ENCODE measurements at regions not wholly inside any gene's neighbourhood (a gene's known extent, or its start where the extent isn't known, plus 50 kb on each side); places are given as distances from the start of the nearest gene placed in this dataset.

GRCh38 chr12:46446645-46447044 is 74.1 kb upstream of the SLC38A2 start:
- Mint-ChIP-seq H3K4me1 (peaks cover 47% of the 10 kb centered on the region), H3K36me3 (ENCODE audit: low read depth) (peaks cover 3% of the 10 kb centered on the region), H3K4me3 (no peak overlapping the region), H3K27me3 (no peaks in the 10 kb centered on the region), H3K27ac (no peak overlapping the region), H3K9me3 (peaks cover 4% of the 10 kb centered on the region)
- intact Hi-C loops (cut with micrococcal nuclease) = no loop called here
- DNase-seq = peak; percentile 46

- H3K27me3 Mint-ChIP-seq = no peaks in the 10 kb centered on the region
- H3K9me3 Mint-ChIP-seq = peaks cover 4% of the 10 kb centered on the region
- H3K4me3 Mint-ChIP-seq = peak overlapping the region; percentile 1
- intact Hi-C loops (cut with micrococcal nuclease) = no loop called here
- H3K27ac Mint-ChIP-seq = no peak overlapping the region
- peaks cover 41% of the 10 kb centered on the region for H3K4me1 Mint-ChIP-seq
- DNase-seq = peak; percentile 50
- H3K36me3 Mint-ChIP-seq (ENCODE audit: low read depth) = peaks cover 3% of the 10 kb centered on the region
Measured at GRCh38 chr12:46445551-46446235, 73.1 kb upstream of the SLC38A2 start.

- peaks cover 3% of the 10 kb centered on the region for H3K36me3 Mint-ChIP-seq (ENCODE audit: low read depth)
- no peak overlapping the region for H3K4me3 Mint-ChIP-seq
- no peaks in the 10 kb centered on the region for H3K27me3 Mint-ChIP-seq
- DNase-seq = no peak
- peaks cover 4% of the 10 kb centered on the region for H3K9me3 Mint-ChIP-seq
- intact Hi-C loops (cut with micrococcal nuclease) = no loop called here
- H3K4me1 Mint-ChIP-seq = peaks cover 37% of the 10 kb centered on the region
- H3K27ac Mint-ChIP-seq = peak overlapping the region; percentile 4
Measured at GRCh38 chr12:46445093-46445492, 72.5 kb upstream of the SLC38A2 start.

GRCh38 chr12:46443594-46444263 is 71.2 kb upstream of the SLC38A2 start:
- intact Hi-C loops (cut with micrococcal nuclease) = no loop called here
- DNase-seq = peak; percentile 47
- no peaks in the 10 kb centered on the region for H3K27me3 Mint-ChIP-seq
- H3K9me3 Mint-ChIP-seq = peaks cover 3% of the 10 kb centered on the region
- H3K36me3 Mint-ChIP-seq (ENCODE audit: low read depth) = no peaks in the 10 kb centered on the region
- peaks cover 28% of the 10 kb centered on the region for H3K4me1 Mint-ChIP-seq
- no peak overlapping the region for H3K4me3 Mint-ChIP-seq
- H3K27ac Mint-ChIP-seq = no peak overlapping the region

- no peak overlapping the region for H3K27ac Mint-ChIP-seq
- no peaks in the 10 kb centered on the region for H3K36me3 Mint-ChIP-seq (ENCODE audit: low read depth)
- no peak for DNase-seq
- H3K27me3 Mint-ChIP-seq = no peaks in the 10 kb centered on the region
- peaks cover 3% of the 10 kb centered on the region for H3K9me3 Mint-ChIP-seq
- no peak overlapping the region for H3K4me3 Mint-ChIP-seq
- H3K4me1 Mint-ChIP-seq = peaks cover 28% of the 10 kb centered on the region
- intact Hi-C loops (cut with micrococcal nuclease) = no loop called here
Measured at GRCh38 chr12:46442738-46443137, 70.2 kb upstream of the SLC38A2 start.

GRCh38 chr12:46442239-46442638 is 69.7 kb upstream of the SLC38A2 start:
- peak; percentile 48 for DNase-seq
- Mint-ChIP-seq H3K27ac (no peak overlapping the region), H3K9me3 (peaks cover 3% of the 10 kb centered on the region), H3K36me3 (ENCODE audit: low read depth) (no peaks in the 10 kb centered on the region), H3K4me1 (peaks cover 28% of the 10 kb centered on the region), H3K4me3 (no peak overlapping the region), H3K27me3 (no peaks in the 10 kb centered on the region)
- intact Hi-C loops (cut with micrococcal nuclease) = no loop called here

GRCh38 chr12:46439793-46440511 is 67.4 kb upstream of the SLC38A2 start:
- no peak overlapping the region for H3K27ac Mint-ChIP-seq
- H3K36me3 Mint-ChIP-seq (ENCODE audit: low read depth) = peaks cover 2% of the 10 kb centered on the region
- DNase-seq = no peak
- intact Hi-C loops (cut with micrococcal nuclease) = no loop called here
- H3K9me3 Mint-ChIP-seq = peaks cover 3% of the 10 kb centered on the region
- no peak overlapping the region for H3K4me3 Mint-ChIP-seq
- H3K4me1 Mint-ChIP-seq = peaks cover 17% of the 10 kb centered on the region
- peaks cover 2% of the 10 kb centered on the region for H3K27me3 Mint-ChIP-seq

- H3K27ac Mint-ChIP-seq = no peak overlapping the region
- peaks cover 2% of the 10 kb centered on the region for H3K27me3 Mint-ChIP-seq
- no peak overlapping the region for H3K4me3 Mint-ChIP-seq
- peaks cover 5% of the 10 kb centered on the region for H3K9me3 Mint-ChIP-seq
- peaks cover 3% of the 10 kb centered on the region for H3K36me3 Mint-ChIP-seq (ENCODE audit: low read depth)
- intact Hi-C loops (cut with micrococcal nuclease) = no loop called here
- H3K4me1 Mint-ChIP-seq = peaks cover 13% of the 10 kb centered on the region
- DNase-seq = no peak
Measured at GRCh38 chr12:46438719-46439319, 66.2 kb upstream of the SLC38A2 start.

- DNase-seq = no peak
- peaks cover 5% of the 10 kb centered on the region for H3K36me3 Mint-ChIP-seq (ENCODE audit: low read depth)
- H3K9me3 Mint-ChIP-seq = peaks cover 8% of the 10 kb centered on the region
- intact Hi-C loops (cut with micrococcal nuclease) = no loop called here
- peaks cover 14% of the 10 kb centered on the region for H3K4me1 Mint-ChIP-seq
- no peak overlapping the region for H3K4me3 Mint-ChIP-seq
- peaks cover 2% of the 10 kb centered on the region for H3K27me3 Mint-ChIP-seq
- H3K27ac Mint-ChIP-seq = no peak overlapping the region
Measured at GRCh38 chr12:46438256-46438655, 65.7 kb upstream of the SLC38A2 start.

GRCh38 chr12:46437469-46437868 is 64.9 kb upstream of the SLC38A2 start:
- no peak for DNase-seq
- peaks cover 5% of the 10 kb centered on the region for H3K36me3 Mint-ChIP-seq (ENCODE audit: low read depth)
- intact Hi-C loops (cut with micrococcal nuclease) = no loop called here
- peaks cover 2% of the 10 kb centered on the region for H3K27me3 Mint-ChIP-seq
- H3K4me3 Mint-ChIP-seq = no peak overlapping the region
- H3K4me1 Mint-ChIP-seq = peaks cover 6% of the 10 kb centered on the region
- no peak overlapping the region for H3K27ac Mint-ChIP-seq
- H3K9me3 Mint-ChIP-seq = peaks cover 8% of the 10 kb centered on the region

GRCh38 chr12:46436747-46437146 is 64.2 kb upstream of the SLC38A2 start:
- intact Hi-C loops (cut with micrococcal nuclease) = no loop called here
- peaks cover 5% of the 10 kb centered on the region for H3K36me3 Mint-ChIP-seq (ENCODE audit: low read depth)
- no peak overlapping the region for H3K27ac Mint-ChIP-seq
- no peak for DNase-seq
- peaks cover 2% of the 10 kb centered on the region for H3K27me3 Mint-ChIP-seq
- H3K4me3 Mint-ChIP-seq = no peak overlapping the region
- peaks cover 4% of the 10 kb centered on the region for H3K4me1 Mint-ChIP-seq
- peaks cover 8% of the 10 kb centered on the region for H3K9me3 Mint-ChIP-seq

- no peak for DNase-seq
- H3K36me3 Mint-ChIP-seq (ENCODE audit: low read depth) = peaks cover 5% of the 10 kb centered on the region
Measured at GRCh38 chr12:46435625-46436024, 63.1 kb upstream of the SLC38A2 start.

GRCh38 chr12:46435029-46435428 is 62.5 kb upstream of the SLC38A2 start:
- intact Hi-C loops (cut with micrococcal nuclease) = no loop called here
- no peak for DNase-seq
- H3K4me1 Mint-ChIP-seq = peaks cover 14% of the 10 kb centered on the region

More at GRCh38 chr12:46435625-46436024, 63.1 kb upstream of the SLC38A2 start:
- Mint-ChIP-seq H3K9me3 (peaks cover 8% of the 10 kb centered on the region), H3K27me3 (peaks cover 2% of the 10 kb centered on the region), H3K4me1 (peaks cover 9% of the 10 kb centered on the region), H3K27ac (no peak overlapping the region), H3K4me3 (no peak overlapping the region)
- intact Hi-C loops (cut with micrococcal nuclease) = no loop called here

GRCh38 chr12:46433829-46434228 is 61.3 kb upstream of the SLC38A2 start:
- no peak for DNase-seq
- H3K4me1 Mint-ChIP-seq = peaks cover 23% of the 10 kb centered on the region
- H3K4me3 Mint-ChIP-seq = no peak overlapping the region
- H3K36me3 Mint-ChIP-seq (ENCODE audit: low read depth) = peaks cover 7% of the 10 kb centered on the region
- no peak overlapping the region for H3K27ac Mint-ChIP-seq
- H3K27me3 Mint-ChIP-seq = peaks cover 2% of the 10 kb centered on the region
- intact Hi-C loops (cut with micrococcal nuclease) = no loop called here
- H3K9me3 Mint-ChIP-seq = peaks cover 10% of the 10 kb centered on the region

More at GRCh38 chr12:46435029-46435428, 62.5 kb upstream of the SLC38A2 start:
- no peak overlapping the region for H3K4me3 Mint-ChIP-seq
- H3K9me3 Mint-ChIP-seq = peaks cover 8% of the 10 kb centered on the region
- H3K27me3 Mint-ChIP-seq = peaks cover 2% of the 10 kb centered on the region
- no peak overlapping the region for H3K27ac Mint-ChIP-seq
- peaks cover 7% of the 10 kb centered on the region for H3K36me3 Mint-ChIP-seq (ENCODE audit: low read depth)

Data from activated CD4-positive, alpha-beta T cell treated with anti-CD3 and anti-CD28 coated beads, Interleukin-2, amount 10 ng/mL, durations not matched to agents 24 days and 14 days (primary cell).